G401 (cell line): ENCODE measurements at regions not wholly inside any gene's neighbourhood (a gene's known extent, or its start where the extent isn't known, plus 50 kb on each side); places are given as distances from the start of the nearest gene placed in this dataset.
"Not testable (repeated sequence)": the region's sequence is repeated elsewhere in the genome, so short reads cannot be mapped to it uniquely, and the experiment has no call there.

Source experiments
- DNase-seq: peaks from one replicate; pipeline ENCODE4 v3.0.0-alpha.2; 2015; ENCODE audit warnings: low spot score
- in situ Hi-C: cut with HindIII; loops from 2 replicates; pipeline ENCODE4 v1.10.0; 2016; ENCODE audit warnings: low sequenced_read_pairs, mixed read lengths

GRCh38 chr6:130494729-130495128 is 128.9 kb downstream of the TMEM200A start:
- DNase-seq = no peak
- in situ Hi-C loops = no loop called here

GRCh38 chr6:130500693-130501092 is 134.9 kb downstream of the TMEM200A start:
- in situ Hi-C loops = no loop called here
- no peak for DNase-seq

GRCh38 chr6:130503146-130503545 is 137.3 kb downstream of the TMEM200A start:
- in situ Hi-C loops = no loop called here
- no peak for DNase-seq

GRCh38 chr6:130505808-130506598 is 140.2 kb downstream of the TMEM200A start:
- in situ Hi-C loops = no loop called here
- no peak for DNase-seq

GRCh38 chr6:130507005-130507665 is 141.3 kb downstream of the TMEM200A start:
- DNase-seq, in situ Hi-C loops: not testable (repeated sequence)

GRCh38 chr6:130507666-130508028 is 141.8 kb downstream of the TMEM200A start:
- in situ Hi-C loops = no loop called here
- no peak for DNase-seq

- no peak for DNase-seq
- in situ Hi-C loops = no loop called here
These were observed 148.0 kb downstream of the TMEM200A start for GRCh38 chr6:130513770-130514169.

GRCh38 chr6:130514712-130515111 is 148.9 kb downstream of the TMEM200A start:
- in situ Hi-C loops = no loop called here
- no peak for DNase-seq

- DNase-seq = no peak
- in situ Hi-C loops = no loop called here
These were observed 149.5 kb downstream of the TMEM200A start for GRCh38 chr6:130515306-130515705.

- in situ Hi-C loops = no loop called here
- no peak for DNase-seq
These were observed 150.8 kb downstream of the TMEM200A start for GRCh38 chr6:130516604-130517003.

- no peak for DNase-seq
- in situ Hi-C loops = no loop called here
These were observed 151.7 kb downstream of the TMEM200A start for GRCh38 chr6:130517444-130517931.

- in situ Hi-C loops = no loop called here
- DNase-seq = no peak
These were observed 152.8 kb downstream of the TMEM200A start for GRCh38 chr6:130518588-130518987.

GRCh38 chr6:130520221-130520620 is 154.4 kb downstream of the TMEM200A start:
- no peak for DNase-seq
- in situ Hi-C loops = no loop called here

- in situ Hi-C loops = no loop called here
- no peak for DNase-seq
These were observed 155.0 kb downstream of the TMEM200A start for GRCh38 chr6:130520801-130521200.

GRCh38 chr6:130524552-130524951 is 158.7 kb downstream of the TMEM200A start:
- no peak for DNase-seq
- in situ Hi-C loops = no loop called here

GRCh38 chr6:130525408-130525807 is 159.6 kb downstream of the TMEM200A start:
- no peak for DNase-seq
- in situ Hi-C loops = no loop called here

GRCh38 chr6:130526466-130526865 is 160.6 kb downstream of the TMEM200A start:
- DNase-seq = no peak
- in situ Hi-C loops = no loop called here

- in situ Hi-C loops = no loop called here
- DNase-seq = no peak
These were observed 161.4 kb downstream of the TMEM200A start for GRCh38 chr6:130527173-130527572.

GRCh38 chr6:130529569-130530149 is 163.8 kb downstream of the TMEM200A start:
- in situ Hi-C loops = no loop called here
- no peak for DNase-seq

GRCh38 chr6:130534627-130535026 is 168.8 kb downstream of the TMEM200A start:
- in situ Hi-C loops = no loop called here

More at GRCh38 chr6:130534627-130535026, 168.8 kb downstream of the TMEM200A start:
- no peak for DNase-seq
